ENCODE measurements at regions not wholly inside any gene's neighbourhood (a gene's known extent, or its start where the extent isn't known, plus 50 kb on each side); places are given as distances from the start of the nearest gene placed in this dataset.

GRCh38 chr5:57595523-57595991 is 112.9 kb upstream of the ACTBL2 start:
- TF ChIP-seq POLR2A (IDR thresholded peaks at IDR 0.05; ENCODE audit: extremely low read depth, insufficient read length) (no peak), CTCF (IDR thresholded peaks at IDR 0.05; ENCODE audit: low read depth, low read length) (no peak)
